GM23248 (cell line): ENCODE measurements at regions not wholly inside any gene's neighbourhood (a gene's known extent, or its start where the extent isn't known, plus 50 kb on each side); places are given as distances from the start of the nearest gene placed in this dataset.
"Not testable (repeated sequence)": the region's sequence is repeated elsewhere in the genome, so short reads cannot be mapped to it uniquely, and the experiment has no call there.

Experiments used
- DNase-seq: peaks from one replicate; pipeline ENCODE4 v3.0.0-alpha.2; 2015
- H2AFZ ChIP-seq: fragments of 200-600 bp; sonication (generic); 2 replicates; pipeline ENCODE4 v1.6.1; 2016; ENCODE audit warnings: antibody characterized with exemption
- H3F3A ChIP-seq: fragments of 200-600 bp; sonication (generic); 2 replicates; pipeline ENCODE4 v1.6.1; 2016; ENCODE audit warnings: mild to moderate bottlenecking, antibody characterized with exemption, mixed run types; ENCODE audit not compliant: insufficient read depth
- H3K27ac ChIP-seq: fragments of 200-600 bp; sonication (generic); 2 replicates; pipeline ENCODE4 v1.5.1; 2016; ENCODE audit warnings: mild to moderate bottlenecking
- H3K27me3 ChIP-seq: fragments of 200-600 bp; sonication (generic); replicated peaks from 2 replicates; pipeline ENCODE4 v1.6.1; 2016; ENCODE audit warnings: mild to moderate bottlenecking; ENCODE audit not compliant: insufficient read depth
- H3K36me3 ChIP-seq: fragments of 200-600 bp; sonication (generic); 2 replicates; pipeline ENCODE4 v1.6.1; 2016; ENCODE audit warnings: low read depth, mild to moderate bottlenecking
- H3K4me1 ChIP-seq: fragments of 200-600 bp; sonication (generic); 2 replicates; pipeline ENCODE4 v1.6.1; 2016; ENCODE audit warnings: mild to moderate bottlenecking; ENCODE audit not compliant: insufficient read depth
- H3K4me2 ChIP-seq: fragments of 200-600 bp; sonication (generic); one replicate; pipeline ENCODE4 v1.6.1; 2016; ENCODE audit warnings: mild to moderate bottlenecking; ENCODE audit not compliant: unreplicated experiment
- H3K4me3 ChIP-seq: fragments of 200-600 bp; sonication (generic); 2 replicates; pipeline ENCODE4 v1.5.1; 2016; ENCODE audit warnings: mild to moderate bottlenecking
- H3K79me2 ChIP-seq: fragments of 200-600 bp; sonication (generic); 2 replicates; pipeline ENCODE4 v1.6.1; 2016; ENCODE audit warnings: mild to moderate bottlenecking; ENCODE audit not compliant: insufficient read depth
- H3K9ac ChIP-seq: fragments of 200-600 bp; sonication (generic); 2 replicates; pipeline ENCODE4 v1.6.1; 2016; ENCODE audit warnings: mild to moderate bottlenecking
- H3K9me2 ChIP-seq: fragments of 200-600 bp; sonication (generic); 2 replicates; pipeline ENCODE4 v1.6.1; 2016; ENCODE audit warnings: mixed run types, mild to moderate bottlenecking, moderate library complexity; ENCODE audit not compliant: insufficient read depth
- H3K9me3 ChIP-seq: fragments of 200-600 bp; sonication (generic); one replicate; pipeline ENCODE4 v1.6.1; 2017; ENCODE audit warnings: low read depth
- H4K20me1 ChIP-seq: fragments of 200-600 bp; sonication (generic); 2 replicates; pipeline ENCODE4 v1.6.0; 2016; ENCODE audit not compliant: insufficient read depth
- EZH2 ChIP-seq: fragments of 200-600 bp; sonication (generic); IDR thresholded peaks from 2 replicates; pipeline ENCODE4 v1.6.1; 2018; ENCODE audit warnings: antibody characterized with exemption, mild to moderate bottlenecking; ENCODE audit not compliant: insufficient read depth, poor library complexity, severe bottlenecking
- EZH2phosphoT487 ChIP-seq: fragments of 200-600 bp; sonication (generic); IDR thresholded peaks from 2 replicates; pipeline ENCODE4 v1.6.1; 2018; ENCODE audit warnings: antibody characterized with exemption, moderate library complexity, mild to moderate bottlenecking, low read depth; ENCODE audit not compliant: insufficient read depth
- WGBS, 2 experiments: methylation state at CpG; one replicate each; pipeline ENCODE4 v1.1.6; 2015 to 2017; ENCODE audit warnings: low lambda C conversion rate in 2 of 2, low coverage in 1 of 2; ENCODE audit errors: missing lambda C conversion rate in 2 of 2; 5-methylcytosine and 5-hydroxymethylcytosine counted together
- in situ Hi-C: fragments of 300-500 bp; cut with MboI; formaldehyde crosslinking; loops from 2 replicates; pipeline ENCODE4 v1.15.0; 2020

DNA sequence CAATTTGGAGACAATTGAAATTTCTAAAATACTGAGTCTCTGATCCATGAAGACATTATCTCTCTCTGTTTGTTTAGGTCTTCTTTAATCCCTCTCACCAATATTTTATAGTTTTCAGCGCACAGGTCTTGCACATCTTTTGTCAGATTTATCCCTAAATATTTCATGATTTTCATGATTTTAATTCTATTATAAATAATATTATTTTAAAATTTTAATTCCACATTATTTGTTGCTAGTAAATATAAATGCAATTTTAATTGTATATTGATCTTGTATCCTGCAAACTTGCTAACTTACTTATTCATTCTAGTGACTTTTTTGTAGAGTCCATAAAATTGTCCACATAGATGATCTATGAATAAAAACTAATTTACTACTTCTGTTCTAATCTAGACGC, 112.6 kb upstream of the TNPO1 start:
- no peak overlapping the region for H3K4me3 ChIP-seq
- no peaks in the 10 kb centered on the region for H3K4me1 ChIP-seq
- no peaks in the 10 kb centered on the region for H3K79me2 ChIP-seq
- WGBS, 2 experiments = 69 to 71% methylated on average over 2 of the region's 2 CpGs
- DNase-seq = no peak
- no peak overlapping the region for H3K9ac ChIP-seq
- H2AFZ ChIP-seq = no peak overlapping the region
- no peak overlapping the region for H3K4me2 ChIP-seq
- TF ChIP-seq EZH2 = no peak
- TF ChIP-seq EZH2phosphoT487 = no peak
- no peaks in the 10 kb centered on the region for H3K9me3 ChIP-seq
- H3K27ac ChIP-seq = no peak overlapping the region
- H4K20me1 ChIP-seq = no peaks in the 10 kb centered on the region
- in situ Hi-C loops = no loop called here
- H3F3A ChIP-seq = no peaks in the 10 kb centered on the region
- H3K9me2 ChIP-seq = no peaks in the 10 kb centered on the region
- no peaks in the 10 kb centered on the region for H3K36me3 ChIP-seq
- H3K27me3 ChIP-seq = no peaks in the 10 kb centered on the region

DNA sequence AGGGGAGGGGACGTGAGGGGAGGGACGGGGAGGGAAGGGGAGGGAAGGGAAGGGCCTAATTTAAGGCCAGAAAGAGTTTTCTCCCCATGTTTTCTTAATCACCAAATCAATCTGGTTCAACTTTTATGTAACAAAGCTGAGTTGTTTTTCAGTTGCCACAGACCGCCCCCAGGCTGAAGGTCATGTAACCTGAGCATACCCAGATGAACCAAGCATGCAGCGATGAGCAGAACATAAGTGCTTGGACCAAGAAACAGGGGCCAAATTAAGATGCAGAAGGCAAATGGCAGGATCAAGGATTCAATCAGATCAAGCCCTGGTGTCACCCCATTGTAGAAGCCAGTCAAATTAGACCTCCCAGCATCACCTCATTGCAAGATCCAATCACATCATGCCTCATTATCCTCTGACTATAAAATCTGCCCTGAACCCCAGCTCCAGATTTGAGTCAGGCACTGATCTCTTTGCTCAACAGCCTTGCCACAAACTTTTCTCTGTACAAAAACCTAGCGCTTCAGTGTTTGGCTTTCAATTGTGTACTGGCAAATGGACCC, 113.5 kb upstream of the TNPO1 start:
- no peaks in the 10 kb centered on the region for H3K36me3 ChIP-seq
- H3K27ac ChIP-seq = no peak overlapping the region
- no peaks in the 10 kb centered on the region for H3K9me3 ChIP-seq
- no peak overlapping the region for H3K9ac ChIP-seq
- H3K4me3 ChIP-seq = no peak overlapping the region
- no peaks in the 10 kb centered on the region for H3K4me1 ChIP-seq
- H3K79me2 ChIP-seq = no peaks in the 10 kb centered on the region
- in situ Hi-C loops = no loop called here
- no peaks in the 10 kb centered on the region for H3K9me2 ChIP-seq
- no peak for TF ChIP-seq EZH2
- no peak for TF ChIP-seq EZH2phosphoT487
- no peak overlapping the region for H2AFZ ChIP-seq
- H3K27me3 ChIP-seq = no peaks in the 10 kb centered on the region
- H3F3A ChIP-seq = no peaks in the 10 kb centered on the region
- WGBS, 2 experiments = 48 to 60% methylated on average over 3 to 5 of the region's 5 CpGs
- no peaks in the 10 kb centered on the region for H4K20me1 ChIP-seq
- DNase-seq = no peak
- no peak overlapping the region for H3K4me2 ChIP-seq

DNA sequence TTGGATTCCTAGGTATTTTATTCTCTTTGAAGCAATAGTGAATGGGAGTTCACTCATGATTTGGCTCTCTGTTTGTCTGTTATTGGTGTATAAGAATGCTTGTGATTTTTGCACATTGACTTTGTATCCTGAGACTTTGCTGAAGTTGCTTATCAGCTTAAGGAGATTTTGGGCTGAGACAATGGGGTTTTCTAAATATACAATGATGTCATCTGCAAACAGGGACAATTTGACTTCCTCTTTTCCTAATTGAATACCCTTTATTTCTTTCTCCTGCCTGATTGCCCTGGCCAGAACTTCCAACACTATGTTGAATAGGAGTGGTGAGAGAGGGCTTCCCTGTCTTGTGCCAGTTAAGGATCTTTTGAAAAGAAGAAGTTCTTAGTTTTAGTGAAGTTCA, 114.4 kb upstream of the TNPO1 start:
- H3K4me3 ChIP-seq, H3K27me3 ChIP-seq, H3F3A ChIP-seq, H2AFZ ChIP-seq, H3K4me2 ChIP-seq, in situ Hi-C loops, H3K9ac ChIP-seq, H3K9me3 ChIP-seq, H3K27ac ChIP-seq, H3K79me2 ChIP-seq, H3K9me2 ChIP-seq, DNase-seq, H3K36me3 ChIP-seq, H3K4me1 ChIP-seq, H4K20me1 ChIP-seq: not testable (repeated sequence)

DNA sequence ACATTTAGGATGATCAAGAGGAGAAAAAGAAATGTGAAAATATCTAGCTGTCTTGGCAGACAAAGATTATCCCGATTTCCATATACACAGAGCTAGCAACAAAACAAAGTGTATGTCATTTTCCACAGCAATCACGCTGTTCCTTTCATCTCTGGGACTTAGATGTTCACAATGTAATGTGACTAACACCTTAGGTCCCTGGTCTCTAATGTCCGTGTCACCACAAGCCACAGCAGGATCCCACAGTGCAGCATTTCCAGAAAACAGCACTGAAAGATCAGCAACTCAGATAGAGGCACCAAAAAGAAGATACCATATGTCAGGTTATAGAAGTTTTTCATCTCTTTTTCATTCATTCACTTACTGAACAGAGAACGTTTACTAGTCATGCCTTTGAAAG, 118.0 kb upstream of the TNPO1 start:
- no peak overlapping the region for H2AFZ ChIP-seq
- in situ Hi-C loops = no loop called here
- 0 out of 2 replicates have a peak, but pooled peaks cover 2% of the 10 kb centered on the region for H3F3A ChIP-seq

DNA sequence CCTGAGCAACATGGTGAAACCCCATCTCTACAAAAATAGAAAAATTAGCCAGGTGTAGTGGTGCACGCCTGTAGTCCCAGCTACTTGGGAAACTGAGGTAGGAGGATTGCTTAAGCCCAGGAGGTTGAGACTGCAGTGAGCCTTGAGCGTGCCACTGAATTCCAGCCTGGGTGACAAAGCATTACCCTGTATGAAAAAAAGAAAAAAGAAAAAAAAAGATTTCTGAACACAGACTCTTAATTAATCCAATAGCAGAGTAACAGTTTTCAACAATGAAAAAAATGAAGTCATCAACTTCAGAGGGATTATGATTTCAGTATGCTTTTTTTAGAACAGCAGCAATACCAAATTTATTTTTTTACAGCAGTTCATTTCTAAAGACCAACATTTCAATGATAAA, 118.8 kb upstream of the TNPO1 start:
- TF ChIP-seq EZH2 = no peak
- no peak for TF ChIP-seq EZH2phosphoT487
- DNase-seq = no peak
- whole genome bisulfite sequencing, 2 experiments = 62 to 71% methylated on average over 2 of the region's 2 CpGs
- Histone ChIP-seq H3K36me3 (no peaks in the 10 kb centered on the region), H3K4me1 (peaks cover 11% of the 10 kb centered on the region), H3K27ac (no peak overlapping the region), H3K79me2 (no peaks in the 10 kb centered on the region), H3K9ac (no peak overlapping the region), H3K9me3 (no peaks in the 10 kb centered on the region), H3K9me2 (no peaks in the 10 kb centered on the region), H3K4me3 (no peak overlapping the region), H2AFZ (no peak overlapping the region), H3F3A (0 out of 2 replicates have a peak, but pooled peaks cover 7% of the 10 kb centered on the region), H4K20me1 (no peaks in the 10 kb centered on the region), H3K27me3 (no peaks in the 10 kb centered on the region), H3K4me2 (no peak overlapping the region)
- in situ Hi-C loops = no loop called here

More for the DNA sequence above, 118.0 kb upstream of the TNPO1 start:
- H3K27ac ChIP-seq = no peak overlapping the region
- no peaks in the 10 kb centered on the region for H4K20me1 ChIP-seq
- no peak overlapping the region for H3K9ac ChIP-seq
- H3K9me2 ChIP-seq = no peaks in the 10 kb centered on the region
- H3K79me2 ChIP-seq = no peaks in the 10 kb centered on the region
- H3K4me1 ChIP-seq = 0 out of 2 replicates have a peak, but pooled peaks cover 2% of the 10 kb centered on the region
- 41 to 44% methylated on average over 4 of the region's 4 CpGs for WGBS, 2 experiments
- TF ChIP-seq EZH2phosphoT487 (no peak), EZH2 (no peak)
- H3K36me3 ChIP-seq = no peaks in the 10 kb centered on the region
- no peak overlapping the region for H3K4me2 ChIP-seq
- H3K4me3 ChIP-seq = no peak overlapping the region
- no peak for DNase-seq
- no peaks in the 10 kb centered on the region for H3K9me3 ChIP-seq
- no peaks in the 10 kb centered on the region for H3K27me3 ChIP-seq
